ENCODE measurements at regions not wholly inside any gene's neighbourhood (a gene's known extent, or its start where the extent isn't known, plus 50 kb on each side); places are given as distances from the start of the nearest gene placed in this dataset.

DNA sequence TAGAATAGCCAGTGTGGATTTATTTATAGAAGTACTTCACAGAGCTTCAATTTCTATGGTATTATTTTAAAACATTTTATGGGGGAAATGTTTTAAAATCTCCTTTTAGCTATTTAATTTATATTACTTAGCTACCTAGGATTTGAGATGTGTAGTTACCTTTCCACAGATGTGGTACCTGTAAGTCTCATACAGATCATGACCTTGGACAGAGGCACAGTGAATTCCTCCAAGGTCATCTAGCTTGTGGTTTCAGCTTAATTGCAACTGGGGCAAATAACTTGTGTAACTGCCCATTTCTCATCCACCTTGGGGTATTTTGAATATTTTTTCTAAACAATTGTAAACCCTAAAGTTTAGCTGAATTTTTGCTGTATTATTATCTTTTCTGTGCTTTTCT lies 89.2 kb downstream of the DMRTA1 start:
- H3K4me2 ChIP-seq = no peak overlapping the region
- no peaks in the 10 kb centered on the region for H3K79me2 ChIP-seq (ENCODE audit: low read depth)
- no peak overlapping the region for H3K4me3 ChIP-seq
- Mint-ChIP-seq H3K36me3 (no peaks in the 10 kb centered on the region), H3K4me1 (no peaks in the 10 kb centered on the region), H3K27me3 (ENCODE audit: insufficient read depth, low read depth) (peaks cover 2% of the 10 kb centered on the region), H3K4me3 (no peak overlapping the region), H3K9me3 (no peaks in the 10 kb centered on the region), H3K27ac (no peak overlapping the region)
- no peak overlapping the region for H3K27ac ChIP-seq
- H3K9ac ChIP-seq = no peak overlapping the region
- no peaks in the 10 kb centered on the region for H3K27me3 ChIP-seq
- no peaks in the 10 kb centered on the region for H3K36me3 ChIP-seq
- no peak overlapping the region for H2AFZ ChIP-seq (replicated peaks)
- TF ChIP-seq EZH2 (IDR thresholded peaks at IDR 0.05) (no peak), EZH2phosphoT487 (IDR thresholded peaks at IDR 0.05) (no peak)
- TF ChIP-seq, protein P1, sequence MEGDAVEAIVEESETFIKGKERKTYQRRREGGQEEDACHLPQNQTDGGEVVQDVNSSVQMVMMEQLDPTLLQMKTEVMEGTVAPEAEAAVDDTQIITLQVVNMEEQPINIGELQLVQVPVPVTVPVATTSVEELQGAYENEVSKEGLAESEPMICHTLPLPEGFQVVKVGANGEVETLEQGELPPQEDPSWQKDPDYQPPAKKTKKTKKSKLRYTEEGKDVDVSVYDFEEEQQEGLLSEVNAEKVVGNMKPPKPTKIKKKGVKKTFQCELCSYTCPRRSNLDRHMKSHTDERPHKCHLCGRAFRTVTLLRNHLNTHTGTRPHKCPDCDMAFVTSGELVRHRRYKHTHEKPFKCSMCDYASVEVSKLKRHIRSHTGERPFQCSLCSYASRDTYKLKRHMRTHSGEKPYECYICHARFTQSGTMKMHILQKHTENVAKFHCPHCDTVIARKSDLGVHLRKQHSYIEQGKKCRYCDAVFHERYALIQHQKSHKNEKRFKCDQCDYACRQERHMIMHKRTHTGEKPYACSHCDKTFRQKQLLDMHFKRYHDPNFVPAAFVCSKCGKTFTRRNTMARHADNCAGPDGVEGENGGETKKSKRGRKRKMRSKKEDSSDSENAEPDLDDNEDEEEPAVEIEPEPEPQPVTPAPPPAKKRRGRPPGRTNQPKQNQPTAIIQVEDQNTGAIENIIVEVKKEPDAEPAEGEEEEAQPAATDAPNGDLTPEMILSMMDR (IDR thresholded peaks at IDR 0.05) = no peak
- no peaks in the 10 kb centered on the region for H3F3A ChIP-seq (ENCODE audit: low read depth)
- no peaks in the 10 kb centered on the region for H3K9me3 ChIP-seq (ENCODE audit: low read depth)
- no peak for DNase-seq (ENCODE audit: low spot score)
- no peaks in the 10 kb centered on the region for H3K4me1 ChIP-seq
- H4K20me1 ChIP-seq (ENCODE audit: low read depth) = no peaks in the 10 kb centered on the region

DNA sequence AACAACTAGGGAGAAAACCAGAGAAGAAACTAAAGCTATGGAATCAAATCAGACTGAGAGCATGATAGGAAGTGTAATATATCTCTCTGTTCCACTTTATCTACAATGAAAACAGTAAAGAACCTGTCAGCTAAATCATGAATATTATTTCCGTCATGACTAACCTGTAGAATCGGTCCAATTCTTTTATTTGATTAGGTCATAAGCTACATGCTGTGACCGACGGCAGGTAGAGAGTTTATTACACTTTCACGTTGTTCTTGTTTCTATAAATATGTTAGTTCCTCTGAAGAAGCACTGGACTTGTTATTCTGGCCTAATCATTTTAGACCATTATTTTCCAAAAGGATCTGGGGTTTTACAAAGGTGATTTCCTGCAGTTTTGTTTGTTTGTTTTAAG lies 91.1 kb downstream of the DMRTA1 start:
- no peaks in the 10 kb centered on the region for H3F3A ChIP-seq (ENCODE audit: low read depth)
- H3K4me3 ChIP-seq = no peak overlapping the region
- no peak overlapping the region for H2AFZ ChIP-seq (replicated peaks)
- no peaks in the 10 kb centered on the region for H3K27me3 ChIP-seq
- Mint-ChIP-seq H3K4me1 (no peaks in the 10 kb centered on the region), H3K27me3 (ENCODE audit: insufficient read depth, low read depth) (peaks cover 2% of the 10 kb centered on the region), H3K4me3 (no peak overlapping the region), H3K36me3 (no peaks in the 10 kb centered on the region), H3K9me3 (no peaks in the 10 kb centered on the region), H3K27ac (no peak overlapping the region)
- DNase-seq (ENCODE audit: low spot score) = no peak
- H3K4me1 ChIP-seq = no peaks in the 10 kb centered on the region
- TF ChIP-seq EZH2phosphoT487 (IDR thresholded peaks at IDR 0.05) (no peak), EZH2 (IDR thresholded peaks at IDR 0.05) (no peak)
- TF ChIP-seq, protein P1 (IDR thresholded peaks at IDR 0.05) = no peak
- no peaks in the 10 kb centered on the region for H3K9me3 ChIP-seq (ENCODE audit: low read depth)
- H3K79me2 ChIP-seq (ENCODE audit: low read depth) = no peaks in the 10 kb centered on the region
- no peak overlapping the region for H3K9ac ChIP-seq
- no peak overlapping the region for H3K4me2 ChIP-seq
- H3K27ac ChIP-seq = no peak overlapping the region
- H4K20me1 ChIP-seq (ENCODE audit: low read depth) = no peaks in the 10 kb centered on the region
- H3K36me3 ChIP-seq = no peaks in the 10 kb centered on the region

DNA sequence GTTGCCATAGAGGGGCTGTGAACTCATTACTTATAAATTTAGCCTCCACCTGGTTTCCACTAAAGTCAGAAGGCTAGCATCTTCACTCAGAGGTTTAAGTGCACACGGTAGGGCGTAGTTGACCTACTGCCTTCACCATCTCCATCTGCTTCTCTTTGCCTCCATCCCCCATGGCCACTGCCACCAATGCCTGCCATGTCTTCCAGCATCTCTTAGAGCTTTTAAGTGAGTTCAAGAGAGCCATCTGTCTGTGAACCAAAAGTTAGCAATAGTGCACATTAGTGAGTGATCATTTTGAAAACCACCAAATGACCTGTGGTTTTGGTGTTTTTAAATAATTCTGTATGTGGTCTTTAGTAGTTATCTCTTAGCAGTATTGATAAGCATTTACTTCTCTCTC lies 102.0 kb downstream of the DMRTA1 start:
- no peak overlapping the region for H3K27ac ChIP-seq
- no peak overlapping the region for H3K9ac ChIP-seq
- no peaks in the 10 kb centered on the region for H4K20me1 ChIP-seq (ENCODE audit: low read depth)
- H3K36me3 ChIP-seq = no peaks in the 10 kb centered on the region
- no peak overlapping the region for H3K27ac Mint-ChIP-seq
- no peaks in the 10 kb centered on the region for H3K27me3 Mint-ChIP-seq (ENCODE audit: insufficient read depth, low read depth)
- DNase-seq (ENCODE audit: low spot score) = no peak
- no peak overlapping the region for H2AFZ ChIP-seq (replicated peaks)
- TF ChIP-seq EZH2 (IDR thresholded peaks at IDR 0.05) (no peak), EZH2phosphoT487 (IDR thresholded peaks at IDR 0.05) (no peak)
- TF ChIP-seq, protein P1 (IDR thresholded peaks at IDR 0.05) = no peak
- no peak overlapping the region for H3K4me3 Mint-ChIP-seq
- H3F3A ChIP-seq (ENCODE audit: low read depth) = no peaks in the 10 kb centered on the region
- no peaks in the 10 kb centered on the region for H3K4me1 Mint-ChIP-seq
- no peaks in the 10 kb centered on the region for H3K79me2 ChIP-seq (ENCODE audit: low read depth)
- no peaks in the 10 kb centered on the region for H3K27me3 ChIP-seq
- H3K4me2 ChIP-seq = no peak overlapping the region
- H3K9me3 ChIP-seq (ENCODE audit: low read depth) = no peaks in the 10 kb centered on the region
- no peaks in the 10 kb centered on the region for H3K9me3 Mint-ChIP-seq
- no peak overlapping the region for H3K4me3 ChIP-seq
- no peaks in the 10 kb centered on the region for H3K4me1 ChIP-seq
- no peaks in the 10 kb centered on the region for H3K36me3 Mint-ChIP-seq

DNA sequence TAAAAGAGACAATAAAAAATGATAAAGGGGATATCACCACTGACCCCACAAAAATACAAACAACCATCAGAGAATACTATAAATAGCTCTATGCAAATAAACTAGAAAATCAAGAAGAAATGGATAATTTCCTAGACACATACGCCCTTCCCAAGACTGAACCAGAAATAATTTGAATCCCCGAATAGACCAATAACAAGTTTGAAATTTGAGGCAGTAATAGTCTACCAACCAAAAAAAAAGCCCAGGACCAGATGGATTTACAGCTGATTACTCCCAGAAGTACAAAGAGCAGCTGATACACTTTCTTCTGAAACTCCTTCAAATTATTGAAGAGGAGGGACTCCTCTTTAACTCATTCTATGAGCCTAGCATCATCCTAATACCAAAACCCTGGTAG lies 128.1 kb downstream of the DMRTA1 start:
- Histone ChIP-seq H3K36me3 (no peaks in the 10 kb centered on the region), H4K20me1 (ENCODE audit: low read depth) (no peaks in the 10 kb centered on the region), H3K9me3 (ENCODE audit: low read depth) (no peaks in the 10 kb centered on the region), H3K79me2 (ENCODE audit: low read depth) (no peaks in the 10 kb centered on the region), H2AFZ (replicated peaks) (no peak overlapping the region), H3K4me1 (no peaks in the 10 kb centered on the region), H3K4me2 (no peak overlapping the region), H3K4me3 (no peak overlapping the region), H3K27me3 (no peaks in the 10 kb centered on the region), H3K9ac (no peak overlapping the region), H3K27ac (no peak overlapping the region), H3F3A (ENCODE audit: low read depth) (no peaks in the 10 kb centered on the region)
- TF ChIP-seq EZH2 (IDR thresholded peaks at IDR 0.05) = no peak
- TF ChIP-seq, protein P1 (IDR thresholded peaks at IDR 0.05) = no peak
- TF ChIP-seq EZH2phosphoT487 (IDR thresholded peaks at IDR 0.05) = no peak
- no peak overlapping the region for H3K27ac Mint-ChIP-seq
- H3K4me3 Mint-ChIP-seq = no peak overlapping the region
- DNase-seq (ENCODE audit: low spot score) = no peak
- H3K4me1 Mint-ChIP-seq = no peaks in the 10 kb centered on the region
- H3K36me3 Mint-ChIP-seq = peaks cover 1% of the 10 kb centered on the region
- H3K9me3 Mint-ChIP-seq = peaks cover 31% of the 10 kb centered on the region
- H3K27me3 Mint-ChIP-seq (ENCODE audit: insufficient read depth, low read depth) = peaks cover 3% of the 10 kb centered on the region

All from neural progenitor cell (in vitro differentiated cells).